NCI-H526 treated with DMSO at 0.1 percent for 48 hours (cell line): ENCODE measurements at regions not wholly inside any gene's neighbourhood (a gene's known extent, or its start where the extent isn't known, plus 50 kb on each side); places are given as distances from the start of the nearest gene placed in this dataset.

Source experiments
- DNase-seq: peaks from one replicate; lab custom pipeline; 2025; lab: John Stamatoyannopoulos, UW

- no peak for DNase-seq
Observed at GRCh38 chr4:45358573-45359506, 632.5 kb upstream of the GNPDA2 start.

- no peak for DNase-seq
Observed at GRCh38 chr4:45353161-45353560, 626.8 kb upstream of the GNPDA2 start.

DNA sequence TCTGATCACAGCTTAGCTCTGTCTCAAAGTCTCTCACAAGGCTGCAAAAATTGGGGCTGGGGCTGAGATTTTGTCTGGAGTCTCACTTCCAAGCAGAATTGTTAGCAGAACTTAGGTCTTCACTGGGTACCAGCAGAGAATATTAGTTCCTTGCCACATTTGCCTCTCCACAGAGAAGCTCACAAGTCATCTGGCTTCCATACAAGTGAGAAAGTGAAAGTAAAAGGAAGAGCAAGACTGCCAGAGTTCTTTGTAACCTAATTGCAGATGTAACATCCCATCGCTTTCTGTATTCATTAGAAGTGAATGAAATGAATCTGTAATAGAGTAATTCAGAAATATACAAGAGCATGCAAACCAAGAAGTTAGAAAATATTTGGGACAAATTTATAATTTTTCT, 624.1 kb upstream of the GNPDA2 start:
- DNase-seq: no peak

GRCh38 chr4:45349859-45350258, 623.5 kb upstream of the GNPDA2 start:
- no peak for DNase-seq

- no peak for DNase-seq
Observed at GRCh38 chr4:45346816-45347435, 620.6 kb upstream of the GNPDA2 start.

DNA sequence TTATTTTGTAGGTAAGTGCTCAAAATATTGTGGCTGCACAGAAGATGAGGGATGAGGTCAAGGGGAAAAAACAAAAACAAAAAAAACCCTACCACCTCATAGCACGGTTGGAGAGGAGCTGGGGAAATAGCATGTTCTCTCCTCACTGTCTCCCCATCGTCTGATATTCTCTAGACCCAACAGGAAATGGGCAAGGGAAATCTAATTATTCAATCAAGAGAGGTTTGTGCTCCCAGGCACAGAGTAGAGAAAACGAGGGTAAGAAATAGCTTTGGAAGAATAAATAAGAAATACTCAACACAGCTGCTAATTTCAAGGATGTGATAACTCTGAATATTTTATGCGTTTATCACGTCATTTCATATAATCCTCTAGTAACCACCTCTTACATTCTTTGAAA, 619.2 kb upstream of the GNPDA2 start:
- no peak for DNase-seq

- no peak for DNase-seq
Observed at GRCh38 chr4:45331802-45332201, 605.4 kb upstream of the GNPDA2 start.

GRCh38 chr4:45327544-45327943, 601.2 kb upstream of the GNPDA2 start:
- no peak for DNase-seq

DNA sequence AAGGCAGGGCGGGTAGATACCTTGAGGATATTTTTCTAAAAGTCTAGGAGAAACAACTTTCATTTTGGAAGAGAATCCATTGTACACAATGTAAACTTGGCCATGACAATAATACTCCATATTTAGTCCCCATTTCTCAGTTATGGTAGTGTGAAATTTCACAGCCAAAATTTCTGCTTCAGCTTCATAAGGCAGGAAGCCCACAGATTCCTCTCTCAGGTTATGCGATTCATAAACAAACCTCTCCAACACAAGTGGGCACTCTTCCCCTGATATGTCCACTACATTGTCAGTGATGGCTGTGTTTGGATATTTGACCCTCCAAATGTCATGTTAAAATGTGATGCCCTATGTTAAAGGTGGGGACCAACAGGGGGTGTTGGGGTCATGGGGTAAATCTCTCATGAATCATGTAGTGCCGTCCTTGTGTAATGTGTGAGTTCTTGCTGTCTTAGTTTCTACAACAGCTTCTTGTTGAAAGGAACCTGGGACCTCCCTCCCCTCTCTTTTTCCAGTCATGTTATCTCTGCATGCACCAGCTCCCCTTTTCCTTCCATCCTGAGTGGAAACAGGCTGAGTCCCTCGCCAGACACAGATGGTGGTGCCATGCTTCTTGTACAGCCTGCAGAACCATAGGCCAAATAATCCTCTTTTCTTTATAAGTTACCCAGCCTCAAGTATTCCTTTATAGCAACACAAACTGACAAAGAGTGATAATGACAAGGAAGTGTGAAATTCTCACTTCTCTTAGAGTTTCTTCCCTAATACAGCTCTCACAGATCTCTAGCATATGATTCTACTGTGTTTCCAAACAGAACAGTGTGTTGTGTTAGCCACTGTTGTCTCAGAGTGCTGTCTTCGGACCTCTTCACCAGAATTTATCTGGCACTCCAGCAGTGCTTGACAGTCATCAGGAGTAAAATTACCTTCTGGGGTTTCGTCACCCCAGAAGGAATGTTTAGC, 598.4 kb upstream of the GNPDA2 start:
- no peak for DNase-seq

DNA sequence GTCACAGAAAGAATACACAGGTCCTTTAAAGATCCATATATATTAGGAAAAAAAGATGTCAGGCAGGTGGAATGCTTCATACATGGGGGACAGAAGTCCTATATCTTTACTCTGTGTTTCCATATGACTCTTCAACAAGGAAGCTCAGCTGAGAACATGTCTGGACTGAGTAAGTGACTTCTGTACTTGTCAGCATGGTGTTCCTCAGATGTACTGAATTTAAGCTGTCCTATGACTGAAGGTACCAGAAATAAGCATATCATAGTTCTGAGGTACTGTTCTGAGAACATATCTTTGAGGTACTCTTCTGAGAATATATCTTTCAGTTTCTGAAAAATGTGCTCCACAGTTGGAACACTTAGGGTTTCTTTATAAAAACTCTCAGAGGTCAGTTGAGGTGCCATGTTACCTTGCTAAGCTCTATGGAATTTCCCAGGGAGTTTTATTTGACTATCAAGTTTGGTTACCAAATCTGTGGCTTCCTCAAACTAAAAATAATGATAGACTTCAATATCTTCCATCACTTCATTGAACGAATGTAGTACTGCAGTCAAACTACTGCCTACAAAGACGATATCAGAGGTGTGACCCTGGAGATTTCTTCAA, 597.2 kb upstream of the GNPDA2 start:
- no peak for DNase-seq

- no peak for DNase-seq
Observed at GRCh38 chr4:45317739-45318138, 591.4 kb upstream of the GNPDA2 start.

DNA sequence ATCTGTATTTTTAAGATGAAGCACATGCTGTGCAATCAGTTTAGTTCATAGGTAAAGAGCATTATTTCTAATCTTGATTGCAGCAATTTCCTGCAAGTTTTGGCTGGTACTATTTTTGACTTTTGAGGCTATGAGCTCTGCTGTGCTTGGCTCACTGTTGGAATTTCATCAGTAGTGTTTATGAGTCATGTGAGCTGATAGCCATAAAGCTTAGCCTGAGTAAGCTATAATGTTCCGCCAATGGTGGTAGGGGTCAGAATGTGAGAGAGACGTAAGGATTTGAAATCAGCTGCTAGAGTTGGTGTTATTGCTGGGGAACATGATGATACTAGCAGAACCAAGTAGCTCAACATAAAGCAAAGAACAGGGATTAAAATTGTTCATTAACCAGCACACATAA, 590.9 kb upstream of the GNPDA2 start:
- no peak for DNase-seq

DNA sequence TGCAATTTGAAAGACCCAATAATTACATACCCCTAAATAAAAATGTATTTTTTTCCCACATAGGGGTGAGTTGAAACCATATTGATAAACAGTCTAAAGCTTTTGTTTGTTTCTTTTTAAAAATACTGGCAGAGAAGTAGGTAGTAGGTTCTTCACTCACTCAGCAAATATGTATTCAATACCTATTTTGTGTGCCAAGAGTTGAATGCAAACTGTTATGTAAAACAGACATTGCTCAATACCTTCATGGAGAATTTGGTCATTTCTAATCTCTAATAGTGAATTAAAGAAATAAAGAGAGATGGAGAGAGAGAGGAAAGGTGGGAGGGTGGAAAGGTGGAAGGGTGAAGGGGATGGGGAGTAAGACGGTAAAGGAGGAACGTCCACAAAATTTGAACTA, 589.9 kb upstream of the GNPDA2 start:
- no peak for DNase-seq

DNA sequence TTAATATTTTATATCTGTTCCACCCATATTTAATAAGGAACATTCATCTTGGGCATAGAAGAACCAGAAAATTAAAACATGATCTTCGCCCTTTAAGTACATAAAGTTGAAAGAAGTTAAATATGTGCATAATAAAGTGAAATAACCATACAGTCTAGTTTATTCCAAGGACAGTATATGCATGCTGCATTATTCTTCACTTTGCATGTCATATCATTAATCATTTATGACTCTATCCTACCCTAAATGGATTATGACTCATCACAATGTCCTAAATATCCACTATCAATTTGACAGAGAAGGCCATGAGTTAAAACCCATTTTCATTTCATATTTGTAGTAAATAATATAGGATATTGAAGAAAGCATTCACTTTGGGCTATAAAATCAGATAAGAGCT, 576.5 kb upstream of the GNPDA2 start:
- DNase-seq: no peak

DNA sequence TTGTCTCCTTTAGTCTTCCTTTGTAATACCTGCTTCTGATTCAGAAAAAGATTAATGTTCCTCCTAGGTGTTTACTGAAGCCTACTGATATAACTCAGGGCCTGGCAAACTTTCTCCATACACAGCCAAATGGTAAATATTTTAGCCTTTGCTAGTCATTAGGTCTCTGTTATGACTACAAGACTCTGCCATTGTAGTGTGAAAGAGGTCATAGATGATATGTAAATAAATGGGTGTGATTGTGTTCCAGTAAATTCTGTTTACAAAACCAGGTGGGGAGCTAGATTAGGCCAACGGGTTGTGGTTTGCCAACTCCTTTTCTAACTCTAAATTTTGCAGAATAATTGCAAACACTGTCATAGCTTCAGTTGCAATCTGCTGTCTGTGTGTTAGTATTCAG, 568.1 kb upstream of the GNPDA2 start:
- no peak for DNase-seq

- no peak for DNase-seq
Observed at GRCh38 chr4:45293335-45293734, 567.0 kb upstream of the GNPDA2 start.

DNA sequence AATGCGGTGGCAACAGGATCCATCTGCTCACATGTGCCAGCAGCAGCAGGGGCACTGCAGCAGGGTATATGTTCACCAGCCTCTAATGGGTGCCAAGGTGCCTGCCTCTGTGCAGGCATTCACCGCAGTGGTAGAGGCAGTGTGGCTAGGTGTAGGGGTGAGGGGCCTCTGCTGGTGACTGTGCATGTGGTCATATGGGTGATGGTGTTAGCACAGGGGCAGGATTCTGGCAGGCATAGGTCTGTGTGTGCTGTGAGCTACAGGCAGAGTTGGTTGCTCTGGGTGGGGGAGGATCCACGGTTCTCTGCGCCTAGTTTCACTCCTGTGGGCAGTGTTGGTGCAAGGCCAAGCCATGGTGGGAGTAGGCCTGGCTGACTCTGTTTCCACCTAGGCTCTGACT, 566.5 kb upstream of the GNPDA2 start:
- DNase-seq: no peak

DNA sequence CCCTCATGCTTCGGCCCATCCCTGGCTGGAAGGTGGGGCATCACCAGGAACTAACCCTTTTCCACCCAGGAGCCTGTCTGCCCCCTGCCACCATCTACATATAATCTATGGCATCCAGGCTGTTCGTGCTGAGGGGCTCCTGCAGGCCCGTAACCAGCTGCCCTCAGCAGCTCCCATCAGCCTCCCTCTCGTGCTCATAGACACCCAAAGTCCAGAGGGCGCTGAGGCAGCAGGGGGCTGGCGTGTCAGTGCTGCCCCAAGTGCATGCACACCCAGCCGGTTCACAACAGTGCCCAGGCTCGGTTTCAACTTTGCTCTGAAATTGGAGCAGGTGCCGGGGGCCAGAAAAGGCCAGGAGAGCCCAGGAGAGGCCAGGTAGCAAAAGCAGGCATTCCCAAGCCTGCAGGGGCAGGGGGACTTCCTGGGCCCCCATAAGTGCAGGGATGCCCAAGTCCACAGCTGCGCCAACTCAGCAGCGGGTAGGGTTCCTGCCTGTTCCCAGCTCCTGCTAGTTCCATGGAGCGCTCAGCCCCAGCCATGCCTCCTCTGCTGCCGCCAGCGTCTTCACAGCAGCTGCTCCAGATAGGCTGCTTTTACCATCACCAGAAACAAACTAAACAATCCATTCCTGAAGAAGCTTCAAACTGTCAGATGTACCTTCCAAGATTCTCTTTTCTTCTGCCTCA, 558.2 kb upstream of the GNPDA2 start:
- DNase-seq: no peak

DNA sequence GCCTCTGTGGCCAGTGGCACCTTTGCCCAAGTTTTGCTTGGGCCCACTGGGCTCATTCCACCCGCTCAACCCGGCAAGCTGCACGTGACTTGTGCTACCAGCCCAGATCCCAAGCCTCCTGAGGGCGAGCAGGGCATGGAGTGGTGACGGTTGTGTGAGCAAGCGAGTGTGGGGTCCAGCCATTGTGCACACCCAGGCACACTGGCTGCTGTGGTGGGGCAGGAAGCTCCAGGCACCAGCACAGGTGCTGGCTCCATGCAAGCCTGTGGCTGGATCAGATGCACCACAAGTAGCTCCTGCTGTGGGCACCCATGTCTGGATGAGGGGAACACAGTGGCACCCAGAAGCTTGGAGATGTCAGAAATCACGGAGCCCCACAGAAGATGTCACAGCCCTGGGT, 557.0 kb upstream of the GNPDA2 start:
- no peak for DNase-seq

DNA sequence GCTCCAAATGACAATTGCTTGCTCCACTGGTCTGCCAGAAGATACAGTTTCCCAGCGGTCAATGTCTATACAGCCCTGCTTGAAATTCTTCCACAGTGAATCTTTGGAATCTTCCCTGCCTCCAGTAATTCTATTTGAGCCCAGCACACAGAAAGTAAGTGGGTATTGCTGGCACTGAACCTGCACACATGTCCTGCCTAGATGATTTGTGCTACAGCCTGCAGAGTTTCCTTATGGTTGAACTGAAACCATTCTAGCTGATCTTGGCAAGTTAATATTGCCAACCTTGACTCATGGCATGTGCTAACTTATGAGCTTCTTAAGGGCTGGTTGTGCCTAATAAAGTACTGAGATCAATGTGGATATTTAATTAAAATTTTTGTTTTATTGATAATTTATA, 553.8 kb upstream of the GNPDA2 start:
- no peak for DNase-seq

GRCh38 chr4:45275862-45276261, 549.5 kb upstream of the GNPDA2 start:
- no peak for DNase-seq
